HG02759 (cell line): ENCODE measurements at regions not wholly inside any gene's neighbourhood (a gene's known extent, or its start where the extent isn't known, plus 50 kb on each side); places are given as distances from the start of the nearest gene placed in this dataset.

Source experiments
- ATAC-seq: cut with Tn5 transposase; IDR thresholded peaks from one replicate; pipeline ENCODE4 v1.9.1; 2021; ENCODE audit warnings: mild to moderate bottlenecking, moderate library complexity; ENCODE audit not compliant: unreplicated experiment

DNA sequence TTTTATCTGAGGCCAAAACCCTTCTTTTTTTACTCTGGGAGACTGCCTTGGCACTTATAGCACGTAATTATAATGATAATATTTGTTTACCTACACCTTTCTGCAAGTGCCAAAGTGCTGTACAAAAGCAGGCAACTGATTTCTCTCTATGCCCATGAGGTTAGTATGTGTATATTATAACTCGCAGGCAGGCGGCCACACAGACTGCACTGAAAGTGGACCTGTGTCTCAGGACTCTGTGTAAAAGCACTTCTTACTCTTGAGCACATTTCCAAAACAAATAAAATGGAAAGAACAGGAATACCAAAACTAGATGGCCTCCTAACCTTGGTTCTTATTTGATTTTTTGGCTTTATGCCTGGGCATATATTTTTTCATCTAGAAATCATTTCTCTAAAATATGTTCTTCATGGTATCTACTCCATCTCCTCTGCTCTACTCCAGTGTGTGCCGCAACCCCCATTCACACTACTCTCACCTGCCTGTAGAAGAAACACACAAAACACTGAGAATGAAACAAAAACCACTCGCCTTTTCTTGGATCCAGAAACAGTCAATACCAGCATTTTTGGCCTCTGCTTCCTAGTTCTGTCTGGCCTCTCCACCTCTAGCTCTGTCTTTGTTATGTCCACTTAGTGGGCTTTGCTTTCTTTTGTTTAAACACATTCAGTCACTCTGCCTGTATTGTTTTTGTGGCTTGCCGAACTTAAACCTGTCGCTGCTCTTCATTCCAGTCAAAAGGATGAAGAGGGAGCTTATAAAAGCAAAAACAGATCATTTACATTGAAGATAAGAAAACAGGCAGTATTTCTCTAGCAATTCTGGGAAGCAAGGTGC lies 934.5 kb upstream of the TENM3 start:
- ATAC-seq: no peak

DNA sequence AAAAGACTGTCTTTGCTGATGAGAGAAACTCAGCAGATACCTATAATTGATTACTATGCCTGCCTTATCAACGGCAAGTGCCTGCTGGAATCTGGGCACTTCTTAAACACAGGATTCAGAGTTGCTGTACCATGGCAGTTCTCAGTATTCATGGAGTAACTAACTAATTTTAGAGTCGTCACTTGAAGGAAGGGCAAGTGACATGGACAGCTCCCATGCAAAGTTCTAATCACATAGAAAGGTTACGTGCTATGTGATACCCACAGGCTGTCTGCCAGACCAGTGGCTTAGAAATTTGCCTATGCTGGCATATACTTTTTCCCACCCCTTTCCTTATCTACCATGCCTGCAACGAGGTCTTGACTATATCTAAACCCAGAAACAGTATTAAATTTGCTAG lies 931.1 kb upstream of the TENM3 start:
- ATAC-seq: no peak

DNA sequence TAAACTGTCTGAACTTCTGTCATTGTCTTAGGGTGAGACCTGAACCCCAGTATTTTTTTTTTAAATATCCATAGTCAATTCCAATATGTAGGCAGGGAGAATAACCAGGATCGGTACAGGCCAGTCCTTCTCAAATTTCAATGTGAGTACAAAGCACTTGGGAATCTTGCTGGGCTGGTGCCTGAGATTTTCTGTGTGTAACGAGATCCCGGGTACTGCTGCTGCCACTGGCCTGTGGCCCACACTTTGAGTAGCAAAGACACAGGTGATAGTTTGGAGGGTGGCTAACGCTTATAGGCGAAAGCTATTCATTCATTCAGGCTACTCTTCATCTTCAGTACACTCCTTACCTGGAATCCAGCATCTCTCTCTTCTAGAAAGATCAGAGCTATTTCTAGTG lies 923.6 kb upstream of the TENM3 start:
- no peak for ATAC-seq

DNA sequence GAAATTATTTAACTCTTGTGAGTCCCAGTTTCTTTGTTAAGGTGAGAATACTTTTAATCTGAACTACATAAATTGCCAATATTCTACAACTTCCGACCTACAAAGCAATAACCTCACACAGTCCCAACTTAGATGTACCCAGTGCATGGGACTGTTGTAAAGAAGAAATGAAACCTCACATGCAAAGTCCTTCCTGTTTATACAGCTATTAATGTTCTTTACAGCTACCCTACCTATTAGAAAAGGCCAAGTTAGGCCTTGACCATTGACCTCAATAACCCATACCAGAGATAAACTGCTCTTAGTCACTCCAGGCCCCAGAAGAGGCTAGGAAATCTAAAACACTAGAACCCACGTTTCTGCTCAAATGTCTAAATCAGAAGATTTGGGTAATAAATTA lies 920.1 kb upstream of the TENM3 start:
- ATAC-seq: peak; percentile 63

DNA sequence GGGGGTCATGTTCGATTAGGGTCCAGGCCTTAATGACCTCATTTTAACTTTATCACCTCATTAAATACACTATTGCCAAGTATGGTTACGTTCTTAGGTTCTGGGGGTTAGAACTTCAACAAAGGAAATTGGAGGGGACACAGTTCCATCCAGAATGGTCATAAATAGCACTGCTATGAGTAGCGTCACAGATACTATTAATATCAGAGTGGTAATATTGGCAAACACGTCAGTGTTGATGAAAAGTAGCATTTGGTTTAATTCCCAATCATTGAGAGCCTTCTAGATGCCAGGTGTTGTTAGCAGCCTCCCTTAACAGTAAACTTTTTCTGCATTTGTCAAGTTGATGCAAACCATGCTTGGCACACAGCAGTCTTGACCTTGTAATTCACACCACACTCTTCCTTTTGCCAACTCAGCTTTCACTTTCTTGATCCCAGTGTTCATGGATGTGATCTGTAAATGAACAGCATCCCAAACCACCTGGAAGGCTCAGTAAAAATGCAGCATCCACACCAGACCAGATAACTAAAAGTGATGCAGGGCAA lies 912.5 kb upstream of the TENM3 start:
- ATAC-seq: no peak

DNA sequence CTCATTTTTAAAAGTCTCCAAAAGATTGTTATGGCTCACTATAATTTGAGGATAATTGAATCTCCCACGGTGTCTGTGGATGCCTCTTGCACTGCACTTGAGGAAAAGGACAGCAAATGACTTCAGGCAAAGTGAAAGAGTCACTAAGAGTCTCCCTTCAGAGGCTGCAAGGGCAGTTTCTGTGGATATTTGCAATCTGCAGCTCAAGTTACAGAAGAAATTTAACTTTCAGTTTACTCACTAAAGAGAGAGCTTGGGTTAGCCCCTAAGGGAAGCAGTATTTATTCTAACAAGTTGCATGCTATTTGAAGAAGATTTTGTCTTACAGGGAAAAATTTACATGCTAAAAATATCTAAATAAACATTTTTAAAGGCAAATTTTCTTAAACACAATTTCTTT lies 912.0 kb upstream of the TENM3 start:
- no peak for ATAC-seq

DNA sequence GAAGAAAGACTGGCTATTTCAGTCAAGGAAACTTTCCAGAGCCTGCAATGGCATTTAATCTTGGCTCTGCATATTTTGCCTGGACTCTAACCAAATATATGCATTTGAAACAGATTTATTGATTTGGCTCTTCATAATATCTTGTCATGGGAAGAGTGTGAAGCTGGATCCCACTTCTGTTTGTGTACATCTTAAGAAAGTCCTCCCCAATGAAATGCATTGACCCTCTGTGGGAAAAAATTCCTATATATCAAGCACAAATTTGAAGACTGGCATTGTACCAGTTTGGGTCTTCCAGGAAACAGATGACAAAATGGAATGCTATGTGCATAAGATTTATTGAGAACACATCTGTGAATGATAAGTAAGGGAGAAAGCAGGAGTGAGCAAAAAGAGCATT lies 897.3 kb upstream of the TENM3 start:
- no peak for ATAC-seq

DNA sequence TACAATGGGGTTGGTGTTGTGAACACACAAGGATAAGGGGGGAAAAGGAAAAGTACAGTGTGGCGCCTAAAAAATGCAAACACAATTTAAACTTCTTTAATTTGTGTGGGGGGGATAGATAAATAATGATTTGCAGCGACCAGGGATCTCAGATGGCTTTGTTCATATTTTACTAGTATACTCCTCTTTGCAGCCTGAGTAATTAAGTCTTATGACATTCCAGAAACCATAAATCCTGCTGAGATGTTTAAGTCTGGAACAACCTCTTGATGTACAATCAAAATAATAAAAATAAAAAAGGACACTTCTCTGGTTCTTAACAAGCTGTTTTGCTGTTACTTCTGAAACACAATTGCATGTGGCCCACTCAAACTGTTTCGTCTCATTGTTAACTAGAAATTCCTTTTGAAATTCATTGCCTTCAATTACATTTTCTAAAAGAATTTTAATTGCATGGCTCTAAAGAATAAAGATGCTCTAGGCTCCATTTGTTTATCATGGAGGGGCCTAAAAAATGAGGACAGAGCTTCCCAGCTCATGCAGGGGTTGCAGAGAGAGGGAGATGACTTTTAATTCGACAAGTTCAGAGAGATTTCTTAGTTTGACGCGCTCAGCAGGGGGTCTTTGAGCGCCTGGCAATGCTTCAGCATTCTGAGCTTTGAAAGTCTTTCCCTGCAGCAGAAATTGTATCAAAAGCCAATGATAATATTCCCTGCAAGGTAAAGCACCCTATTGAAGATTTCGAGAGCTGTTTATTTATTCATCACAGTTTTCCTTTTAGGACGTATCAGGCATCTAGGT lies 892.4 kb upstream of the TENM3 start:
- ATAC-seq: no peak

DNA sequence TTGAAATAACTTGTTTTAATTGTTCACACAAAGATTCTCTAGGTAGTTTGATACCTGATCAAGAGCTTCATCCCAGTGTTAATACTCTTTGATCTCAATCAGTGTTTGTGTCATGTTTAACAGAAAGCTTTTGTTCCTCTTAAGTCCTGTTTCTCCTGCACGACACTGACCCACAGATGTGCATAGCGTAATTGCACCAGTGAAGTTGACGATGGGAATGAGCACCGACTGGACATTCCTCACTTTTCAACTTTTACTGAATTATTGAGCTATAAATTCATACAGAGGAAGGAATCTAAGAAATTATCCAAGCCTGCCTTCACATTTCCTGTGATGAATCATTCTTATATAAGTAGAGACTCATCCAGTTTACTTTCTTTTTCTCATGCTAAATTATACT lies 878.7 kb upstream of the TENM3 start:
- ATAC-seq: no peak

DNA sequence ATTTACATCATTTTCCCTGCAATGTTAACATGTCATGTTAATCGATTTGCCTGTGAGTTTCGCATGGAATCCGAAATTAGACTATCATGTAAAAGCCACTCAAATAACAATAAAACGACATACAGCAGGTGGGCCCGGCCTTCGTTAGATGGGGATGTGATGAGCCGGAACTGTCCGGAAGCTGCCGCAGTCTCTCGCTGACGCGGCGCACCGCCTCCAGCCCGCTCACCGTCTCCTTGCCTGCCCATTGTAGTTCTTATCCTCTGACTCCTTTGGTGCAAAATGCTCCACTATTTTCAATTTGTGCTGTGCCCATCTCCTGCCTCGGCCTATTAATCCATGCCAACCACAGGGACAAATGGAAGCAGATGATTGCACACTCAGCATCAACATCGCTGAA lies 877.5 kb upstream of the TENM3 start:
- no peak for ATAC-seq

DNA sequence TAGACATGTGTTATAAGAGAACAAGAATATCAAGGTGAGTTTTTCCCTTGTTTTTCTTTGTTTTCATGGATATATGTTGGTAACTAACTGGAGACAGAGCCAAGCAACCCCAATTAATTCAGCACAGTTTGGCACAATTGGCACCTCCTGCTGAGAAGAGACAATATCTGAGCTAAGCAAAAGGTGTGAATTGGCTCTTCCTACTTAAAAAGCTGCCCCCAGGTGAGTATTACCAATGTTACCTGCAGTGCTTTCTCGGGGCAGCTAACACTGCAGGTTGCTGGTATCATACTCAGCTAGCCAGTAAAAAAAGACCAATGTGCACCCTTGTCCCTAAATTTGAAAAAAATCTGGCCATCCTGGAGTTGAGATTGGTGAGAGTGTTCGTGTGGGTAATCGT lies 871.2 kb upstream of the TENM3 start:
- ATAC-seq: no peak

DNA sequence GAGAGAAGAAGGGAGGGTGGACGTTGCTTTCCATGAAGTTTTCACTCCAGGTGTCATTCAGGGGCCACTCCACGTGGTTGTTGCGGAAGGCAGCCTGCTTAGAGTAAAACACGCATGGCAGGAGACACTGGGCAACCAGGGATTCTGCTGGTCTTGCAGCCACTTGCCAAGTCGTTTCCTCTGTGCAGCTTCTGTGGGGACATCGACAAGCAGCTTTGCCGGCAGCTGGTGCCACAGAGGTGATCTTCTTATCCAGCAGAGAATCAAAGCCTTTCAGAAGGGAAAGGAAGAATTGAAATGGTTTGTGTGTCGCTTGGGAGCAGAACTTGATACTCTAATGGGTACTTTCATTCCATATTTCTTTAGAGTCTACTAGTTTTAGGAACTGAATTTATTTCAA lies 867.1 kb upstream of the TENM3 start:
- no peak for ATAC-seq

DNA sequence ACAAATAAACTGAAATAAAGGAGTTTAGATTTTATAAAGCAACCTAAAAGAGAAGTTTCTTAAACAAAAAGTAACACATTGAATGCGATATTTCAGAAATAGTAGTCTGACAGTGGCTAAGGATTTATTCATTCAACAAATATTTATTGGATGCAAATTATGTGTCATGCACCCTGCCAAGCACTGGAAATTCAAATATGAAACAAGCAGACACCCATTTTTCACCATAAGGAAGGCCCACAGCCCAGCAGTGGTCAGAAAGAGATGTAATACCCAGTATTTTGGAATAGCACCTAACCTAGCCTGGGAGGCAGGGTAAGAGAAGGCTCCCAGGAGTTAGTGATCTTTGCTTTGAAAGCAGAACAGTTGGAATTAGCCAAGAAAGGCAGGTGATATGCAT lies 855.1 kb upstream of the TENM3 start:
- ATAC-seq: no peak

DNA sequence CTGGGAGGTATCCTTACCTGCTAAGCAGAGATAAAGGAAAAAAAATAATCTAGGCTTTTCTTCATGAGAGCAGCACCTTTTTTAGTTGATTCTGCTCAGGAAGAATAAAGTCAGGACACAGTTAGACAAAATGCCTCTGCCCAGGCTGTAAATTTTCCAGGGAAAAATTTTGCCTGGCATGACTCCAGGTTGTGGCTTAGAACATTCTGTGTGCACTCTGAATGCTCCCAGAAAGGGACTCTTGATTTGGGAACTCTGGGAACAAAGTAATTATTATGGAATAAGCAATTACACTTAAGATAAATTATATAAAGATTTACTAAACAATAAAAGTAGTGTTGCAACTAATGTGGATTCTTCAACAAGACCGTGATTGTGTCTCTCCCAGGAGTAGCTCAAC lies 826.2 kb upstream of the TENM3 start:
- no peak for ATAC-seq

DNA sequence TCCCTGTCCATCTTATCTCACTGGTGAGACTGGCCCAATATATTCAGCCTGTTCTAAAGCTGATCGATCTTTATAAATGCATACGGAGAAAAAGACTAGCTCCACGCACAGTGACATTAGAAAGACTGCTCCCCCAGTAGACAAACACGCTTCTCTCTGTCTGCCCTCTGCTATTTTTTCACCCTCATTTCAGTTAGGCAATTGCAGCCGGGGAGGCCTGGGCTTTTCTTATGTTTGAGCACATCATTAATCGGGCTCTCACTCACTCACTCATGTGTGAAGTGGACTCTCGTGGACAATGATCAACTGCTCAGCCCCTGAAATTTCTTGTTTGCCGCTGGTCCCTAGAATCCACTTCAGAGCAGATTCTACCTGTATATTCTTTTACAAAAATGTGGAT lies 824.7 kb upstream of the TENM3 start:
- no peak for ATAC-seq

DNA sequence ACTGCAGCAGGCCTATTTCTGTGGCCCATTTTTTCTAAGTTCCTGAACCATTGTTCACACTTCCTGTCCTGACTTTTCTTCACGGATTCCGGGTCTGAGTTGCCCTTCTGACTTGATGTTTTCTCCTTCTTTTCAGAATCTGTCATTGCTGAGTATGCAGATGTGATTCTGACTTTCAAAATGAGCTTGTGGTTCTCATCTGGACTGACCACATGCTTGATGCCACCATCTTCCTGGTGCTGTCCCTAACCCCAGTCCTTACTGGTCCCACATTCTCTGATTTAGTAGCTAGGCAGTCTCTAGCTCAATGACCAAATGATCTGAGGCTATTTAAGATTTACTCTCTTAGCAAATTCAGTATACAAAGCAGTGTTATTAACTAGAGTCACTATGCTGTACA lies 822.3 kb upstream of the TENM3 start:
- no peak for ATAC-seq

DNA sequence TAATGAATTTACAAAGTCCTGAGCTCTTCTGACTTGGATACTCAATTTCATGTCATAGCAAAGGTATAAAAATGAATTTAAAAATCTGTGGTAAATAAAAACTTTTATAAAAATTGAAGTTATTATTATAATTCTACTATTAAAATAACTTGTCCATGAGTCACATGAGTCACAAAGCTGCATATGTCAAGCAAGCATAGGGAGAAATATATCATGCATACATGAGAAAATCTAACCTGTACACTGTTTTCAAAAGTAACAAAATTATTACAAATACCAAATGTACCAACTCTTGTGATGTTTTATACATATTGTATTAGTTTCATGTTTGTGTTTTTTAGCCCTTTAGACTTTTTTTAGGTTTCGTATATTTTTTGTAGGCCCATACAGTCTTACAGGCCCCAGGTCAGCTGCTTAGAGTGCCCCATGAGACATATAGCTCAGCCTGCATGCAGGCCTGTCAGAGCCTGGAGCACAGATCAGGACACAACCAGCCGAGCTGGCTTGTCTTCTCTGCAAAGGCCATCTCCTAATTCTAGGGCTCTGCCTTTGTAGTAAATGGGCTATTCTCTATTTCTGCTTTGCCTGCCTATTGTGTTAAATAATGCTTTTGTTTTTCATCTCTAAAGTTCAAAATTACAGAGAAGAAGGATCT lies 818.7 kb upstream of the TENM3 start:
- no peak for ATAC-seq

DNA sequence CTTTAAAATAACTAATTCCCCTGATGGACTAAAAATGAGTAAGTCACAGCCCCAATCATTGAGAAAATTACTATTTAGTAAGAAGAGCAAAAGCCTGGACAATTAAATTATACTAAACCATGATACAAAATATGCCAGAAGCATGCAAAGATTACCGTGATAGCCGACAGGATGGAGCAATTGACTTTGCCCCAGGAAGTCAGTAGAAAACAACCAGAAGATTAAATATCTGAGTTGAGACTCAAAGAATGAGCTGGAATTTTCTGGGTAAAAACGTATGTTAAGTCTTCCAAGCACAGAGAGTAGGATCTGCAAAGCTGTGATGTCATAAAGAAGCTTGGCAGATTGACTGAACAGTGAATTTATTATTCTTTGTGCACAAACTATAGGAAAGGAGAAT lies 816.1 kb upstream of the TENM3 start:
- ATAC-seq: no peak

DNA sequence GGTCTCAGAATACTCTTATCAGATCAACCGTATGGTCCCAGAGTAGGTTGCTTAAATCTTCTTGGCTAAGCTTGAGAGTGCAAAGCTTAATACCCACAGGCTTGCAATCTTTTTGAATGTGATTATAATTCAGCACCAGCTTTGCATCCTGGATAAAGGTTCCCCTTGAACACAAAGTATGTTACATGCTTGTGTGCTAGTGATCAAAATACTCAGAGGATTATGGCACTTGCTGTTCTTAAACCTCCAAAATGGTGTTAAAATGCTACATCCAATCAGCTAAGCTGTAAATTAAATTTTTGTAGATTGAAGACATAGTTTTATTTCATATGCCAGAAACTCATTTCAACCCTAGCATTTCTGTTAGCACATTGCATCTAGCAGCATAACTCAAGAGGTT lies 812.2 kb upstream of the TENM3 start:
- ATAC-seq: no peak

DNA sequence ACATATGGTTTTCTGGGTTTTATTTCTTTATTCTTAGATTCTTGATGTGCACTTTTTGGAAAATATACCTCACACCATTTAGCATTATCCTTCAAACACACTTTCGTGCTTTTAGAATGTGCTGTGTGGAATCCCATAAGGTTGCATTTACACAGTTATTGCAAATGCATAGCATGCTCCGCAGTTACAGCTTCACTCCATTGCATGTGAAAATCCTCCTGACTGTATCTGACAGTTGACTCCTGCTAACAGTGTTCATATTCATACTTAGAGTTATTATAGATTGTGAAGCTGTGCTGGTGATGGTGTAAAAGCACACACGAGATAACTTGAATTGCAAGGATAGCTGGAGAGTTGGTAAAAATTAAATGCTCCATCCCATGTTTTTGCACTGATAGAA lies 811.5 kb upstream of the TENM3 start:
- no peak for ATAC-seq

DNA sequence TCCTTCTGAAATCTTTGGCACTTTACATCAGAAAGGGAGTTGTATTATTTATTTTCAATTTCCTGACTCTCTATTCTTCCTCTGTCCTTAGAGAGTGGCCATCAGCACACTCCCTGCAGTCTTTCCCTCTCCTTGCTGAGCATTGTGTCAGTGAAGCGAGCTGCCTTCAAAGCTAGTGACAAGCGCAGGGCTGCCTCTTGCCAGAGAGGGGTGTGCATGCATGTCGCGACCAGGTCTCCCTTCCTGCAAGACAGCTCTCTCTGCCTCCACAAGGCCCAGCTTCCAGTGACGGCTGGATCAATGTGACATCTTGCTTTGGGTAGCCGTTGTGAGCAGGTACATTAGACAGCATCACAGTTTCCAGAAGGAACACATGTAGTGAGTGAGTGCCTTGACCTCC lies 810.9 kb upstream of the TENM3 start:
- no peak for ATAC-seq

DNA sequence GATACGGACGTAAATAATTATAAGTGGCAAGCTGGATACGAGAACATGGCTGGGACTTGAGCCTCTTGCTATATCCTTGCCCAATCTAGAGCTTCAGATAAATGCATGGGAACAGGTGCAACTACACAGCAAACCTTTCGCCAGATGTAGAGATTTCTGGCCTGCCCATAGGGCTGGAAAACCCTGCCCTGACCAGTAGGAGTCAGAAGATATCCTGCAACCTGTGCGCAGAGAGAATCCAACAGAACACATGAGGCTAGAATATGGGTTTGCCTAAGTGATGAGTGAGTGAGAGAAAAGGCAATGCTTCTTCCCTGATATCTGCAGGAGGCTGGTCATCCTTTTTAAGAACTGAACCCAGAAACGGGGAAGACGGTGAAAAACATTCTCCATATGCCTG lies 805.3 kb upstream of the TENM3 start:
- ATAC-seq: no peak
